H1 (cell line): ENCODE measurements at regions not wholly inside any gene's neighbourhood (a gene's known extent, or its start where the extent isn't known, plus 50 kb on each side); places are given as distances from the start of the nearest gene placed in this dataset.

Source experiments
- CTCF ChIA-PET: fragments of 300-600 bp; sonication (Branson Sonifier 250); formaldehyde crosslinking; loops from one replicate; lab custom pipeline; 2021; ENCODE audit not compliant: partially characterized antibody; lab: Charles Lee
- POLR2A ChIA-PET: fragments of 300-600 bp; sonication (Branson Sonifier 250); formaldehyde crosslinking; loops from one replicate; lab custom pipeline; 2021; ENCODE audit warnings: inconsistent platforms; ENCODE audit not compliant: partially characterized antibody; lab: Charles Lee
- DNase-seq, 2 experiments: peaks; one replicate each; pipeline versions ENCODE4 v3.0.0 to v3.0.0-alpha.2; 2010 to 2022; ENCODE audit warnings: low spot score in 2 of 2, low read depth in 1 of 2, mixed read lengths in 1 of 2
- FAIRE-seq: peaks from 2 replicates; lab custom pipeline; 2011; peaks lifted over from hg19 to GRCh38; lab: Jason Lieb, UNC
- H2AFZ ChIP-seq: 2 replicates; pipeline ENCODE4 v1.8.1; 2012; ENCODE audit warnings: low read length, inconsistent platforms
- H2AK5ac ChIP-seq: 2 replicates; pipeline ENCODE4 v1.6.1; 2013; ENCODE audit warnings: low read depth, low read length
- H2BK120ac ChIP-seq: replicated peaks from 2 replicates; pipeline ENCODE3; 2013; ENCODE audit warnings: low read depth, low read length, inconsistent platforms
- H2BK12ac ChIP-seq: 2 replicates; pipeline ENCODE4 v1.6.1; 2013; ENCODE audit warnings: low read depth, low read length
- H2BK15ac ChIP-seq: 2 replicates; pipeline ENCODE4 v1.6.1; 2013; ENCODE audit warnings: low read length
- H2BK20ac ChIP-seq: 2 replicates; pipeline ENCODE4 v1.6.1; 2013; ENCODE audit warnings: low read length
- H2BK5ac ChIP-seq: 2 replicates; pipeline ENCODE4 v1.6.1; 2013; ENCODE audit warnings: low read depth, low read length
- H3K14ac ChIP-seq: 2 replicates; pipeline ENCODE4 v1.6.1; 2013; ENCODE audit warnings: inconsistent platforms; ENCODE audit not compliant: insufficient read length
- H3K18ac ChIP-seq: 2 replicates; pipeline ENCODE4 v1.6.1; 2013; ENCODE audit warnings: low read length; ENCODE audit errors: extremely low read depth
- H3K23ac ChIP-seq: 2 replicates; pipeline ENCODE4 v1.6.1; 2013; ENCODE audit warnings: inconsistent platforms; ENCODE audit not compliant: insufficient read length
- H3K23me2 ChIP-seq: 2 replicates; pipeline ENCODE4 v1.6.1; 2013; ENCODE audit warnings: low read depth, low read length
- H3K27ac ChIP-seq: 2 replicates; pipeline ENCODE4 v1.6.1; 2011; ENCODE audit warnings: low read depth, low read length, inconsistent platforms
- H3K27me3 ChIP-seq, 4 experiments: replicated peaks in 1 of 4; 1 replicate in 1 of 4; 2 replicates in 3 of 4; pipeline versions ENCODE4 v1.6.1 to v1.8.1; 2011 to 2013; ENCODE audit warnings: low read length in 3 of 4, mild to moderate bottlenecking in 3 of 4, inconsistent platforms in 2 of 4, mixed read lengths in 2 of 4, moderate library complexity in 1 of 4; ENCODE audit not compliant: control insufficient read depth in 3 of 4, insufficient read depth in 3 of 4; ENCODE audit errors: extremely low read depth in 1 of 4
- H3K36me3 ChIP-seq, 4 experiments: 2 replicates each; pipeline versions ENCODE4 v1.6.1 to v1.8.1; 2011 to 2013; ENCODE audit warnings: mild to moderate bottlenecking in 4 of 4, low read length in 3 of 4, moderate library complexity in 2 of 4, control low read depth in 1 of 4, inconsistent platforms in 1 of 4; ENCODE audit not compliant: insufficient read depth in 4 of 4, control insufficient read depth in 2 of 4
- H3K4ac ChIP-seq: replicated peaks from 2 replicates; pipeline ENCODE3; 2013; ENCODE audit warnings: low read length, low read depth, mixed read lengths, inconsistent platforms; ENCODE audit not compliant: insufficient read length
- H3K4me1 ChIP-seq, 4 experiments: replicated peaks in 1 of 4; 1 replicate in 1 of 4; 2 replicates in 3 of 4; pipeline versions ENCODE4 v1.6.1 to v1.8.1; 2011 to 2013; ENCODE audit warnings: low read length in 3 of 4, inconsistent platforms in 2 of 4, mixed read lengths in 1 of 4; ENCODE audit not compliant: insufficient read depth in 4 of 4, control insufficient read depth in 3 of 4
- H3K4me2 ChIP-seq, 2 experiments: 2 replicates each; pipeline versions ENCODE4 v1.6.1 to v1.8.1; 2011 to 2013; ENCODE audit warnings: low read depth in 2 of 2, low read length in 2 of 2, control low read depth in 1 of 2, inconsistent platforms in 1 of 2, mild to moderate bottlenecking in 1 of 2; ENCODE audit not compliant: insufficient read depth in 1 of 2
- H3K4me3 ChIP-seq, 4 experiments: fragments of 200-600, 300-600 bp in 1 of 4; sonication (generic), shearing (Covaris generic), sonication (Bioruptor Twin) in 1 of 4; 2 replicates each; pipeline versions ENCODE4 v1.5.1 to v1.8.1; 2011 to 2016; ENCODE audit warnings: low read length in 4 of 4, low read depth in 3 of 4, control low read depth in 2 of 4, inconsistent platforms in 2 of 4, mild to moderate bottlenecking in 2 of 4, mixed read lengths in 1 of 4, moderate library complexity in 1 of 4; ENCODE audit not compliant: insufficient read depth in 2 of 4; ENCODE audit errors: extremely low read depth in 1 of 4
- H3K56ac ChIP-seq: replicated peaks from 2 replicates; pipeline ENCODE3; 2013; ENCODE audit warnings: low read depth, mild to moderate bottlenecking, mixed read lengths, low read length, inconsistent platforms; ENCODE audit not compliant: insufficient read length
- H3K79me1 ChIP-seq: 2 replicates; pipeline ENCODE4 v1.6.1; 2013; ENCODE audit warnings: low read depth, low read length, control low read depth
- H3K79me2 ChIP-seq, 2 experiments: 2 replicates each; pipeline versions ENCODE4 v1.6.1 to v1.8.1; 2012 to 2013; ENCODE audit warnings: low read length in 2 of 2, mild to moderate bottlenecking in 2 of 2, inconsistent platforms in 1 of 2; ENCODE audit not compliant: insufficient read depth in 2 of 2, control insufficient read depth in 1 of 2
- H3K9ac ChIP-seq, 4 experiments: replicated peaks in 1 of 4; 1 replicate in 1 of 4; 2 replicates in 3 of 4; pipeline versions ENCODE4 v1.6.1 to v1.8.1; 2011 to 2013; ENCODE audit warnings: low read depth in 3 of 4, low read length in 3 of 4, control low read depth in 2 of 4, mild to moderate bottlenecking in 2 of 4, moderate library complexity in 2 of 4, inconsistent platforms in 1 of 4; ENCODE audit errors: extremely low read depth in 1 of 4
- H3K9me3 ChIP-seq, 2 experiments: 2 replicates each; pipeline versions ENCODE4 v1.6.1 to v1.8.1; 2012 to 2013; ENCODE audit warnings: mild to moderate bottlenecking in 2 of 2, moderate library complexity in 2 of 2, control low read depth in 1 of 2, inconsistent platforms in 1 of 2, low read depth in 1 of 2, low read length in 1 of 2, mixed read lengths in 1 of 2; ENCODE audit not compliant: insufficient read depth in 2 of 2
- H4K20me1 ChIP-seq, 2 experiments: replicated peaks in 1 of 2; 2 replicates each; pipeline versions ENCODE3 to v1.8.1; 2011 to 2013; ENCODE audit warnings: inconsistent platforms in 2 of 2, low read length in 2 of 2, mild to moderate bottlenecking in 1 of 2; ENCODE audit not compliant: insufficient read depth in 2 of 2, control insufficient read depth in 1 of 2
- H4K5ac ChIP-seq: 2 replicates; pipeline ENCODE4 v1.6.1; 2013; ENCODE audit warnings: low read length, low read depth, mixed read lengths, inconsistent platforms; ENCODE audit not compliant: insufficient read length
- H4K8ac ChIP-seq: 2 replicates; pipeline ENCODE4 v1.8.0; 2013; ENCODE audit warnings: mild to moderate bottlenecking, moderate library complexity, low read length, inconsistent platforms; ENCODE audit not compliant: insufficient read depth; ENCODE audit errors: extremely low read depth
- H4K91ac ChIP-seq: replicated peaks from 2 replicates; pipeline ENCODE3; 2013; ENCODE audit warnings: low read length, mixed read lengths, inconsistent platforms; ENCODE audit not compliant: insufficient read length
- KDM1A ChIP-seq: fragments of 200-600, 300-600 bp; sonication (generic); IDR thresholded peaks from 2 replicates; pipeline ENCODE4 v1.7.1; 2016; ENCODE audit warnings: mild to moderate bottlenecking, low read length, borderline replicate concordance
- NRF1 ChIP-seq: IDR thresholded peaks from 2 replicates; pipeline ENCODE4 v1.6.1; 2011; ENCODE audit warnings: mild to moderate bottlenecking, low read depth, low read length, improper control_type of control experiment
- WGBS, 2 experiments: shearing (Covaris generic) in 1 of 2; methylation state at CpG; one replicate each; pipeline versions ENCODE4 v1.1.6 to v1.1.7; 2013 to 2015; ENCODE audit warnings: low lambda C conversion rate in 2 of 2, mixed read lengths in 2 of 2, inconsistent platforms in 1 of 2, low coverage in 1 of 2, missing lambda C conversion rate in 1 of 2; ENCODE audit not compliant: insufficient replicate concordance in 2 of 2, insufficient coverage in 1 of 2, insufficient read length in 1 of 2; ENCODE audit errors: extremely low coverage in 1 of 2, missing lambda C conversion rate in 1 of 2; 5-methylcytosine and 5-hydroxymethylcytosine counted together

DNA sequence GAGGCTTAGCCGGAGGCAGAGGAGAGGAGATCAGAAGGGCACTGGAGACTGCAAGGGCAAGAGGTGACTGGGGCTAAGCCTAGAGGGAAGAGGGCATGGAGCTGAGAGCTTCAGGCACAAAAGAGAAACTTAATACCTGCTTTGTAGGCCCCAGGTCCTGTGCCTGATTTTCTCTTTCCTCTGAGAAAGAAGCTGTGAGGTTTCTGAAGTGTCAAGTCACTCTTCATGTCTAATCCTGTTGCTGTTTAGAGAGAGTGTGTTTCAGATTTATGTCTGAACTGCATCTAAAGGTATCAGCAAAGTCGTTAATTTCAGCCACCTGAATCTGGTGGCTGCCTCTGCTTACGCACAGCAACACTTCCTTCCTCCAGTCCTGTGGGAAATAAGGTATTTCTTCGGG, 106.9 kb upstream of the RNU6-1 start:
- Histone ChIP-seq H3K9me3 (no peaks in the 10 kb centered on the region), H3K79me2 (no peaks in the 10 kb centered on the region), H3K4me1 (peaks cover 6 to 12% (median 8%) of the 10 kb centered on the region in 4 experiments; a peak in 4 of 7 replicates), H3K4me2 (0 out of 4 replicates have a peak overlapping the region, but pooled peaks have one; percentile 8 to 19), H2BK15ac (peak overlapping the region; percentile 84; the same call in 1 of the 2 replicates), H3K18ac (peak overlapping the region; percentile 48; the same call in 1 of the 2 replicates), H2BK5ac (peak overlapping the region; percentile 16; the same call in 1 of the 2 replicates), H3K9ac (peak overlapping the region in 2 of 4 experiments; percentile 15 to 34; a peak in 3 of 7 replicates), H3K79me1 (no peaks in the 10 kb centered on the region), H2AK5ac (0 out of 2 replicates have a peak overlapping the region, but pooled peaks have one; percentile 0), H2BK20ac (peak overlapping the region; percentile 29), H3K27me3 (no peaks in the 10 kb centered on the region), H2BK120ac (peak overlapping the region; percentile 14), H4K20me1 (no peaks in the 10 kb centered on the region), H3K23ac (no peak overlapping the region), H3K23me2 (no peaks in the 10 kb centered on the region), H2BK12ac (peak overlapping the region; percentile 60; the same call in 1 of the 2 replicates), H3K14ac (no peak overlapping the region), H4K8ac (no peak overlapping the region; the same call in none of the 2 replicates), H3K4ac (peak overlapping the region; percentile 17), H2AFZ (peak overlapping the region; percentile 86), H3K56ac (no peak overlapping the region), H4K5ac (peak overlapping the region; percentile 30), H3K27ac (peak overlapping the region; percentile 25; the same call in 1 of the 2 replicates), H3K4me3 (no peak overlapping the region), H4K91ac (peak overlapping the region; percentile 61), H3K36me3 (no peaks in the 10 kb centered on the region)
- TF ChIP-seq NRF1 (no peak), KDM1A (0 out of 2 replicates have a peak, but pooled peaks have one; percentile 1)
- WGBS, 2 experiments, result 86% methylated on average over 4 of the region's 4 CpGs; no CpG with 5 or more reads in 1 of the 2 experiments
- ChIA-PET CTCF (interaction anchor here (1.7 kb wide), 1 partner anchor 83 kb away, joined by 9 read pairs; no protein-coding TSS in a partner anchor), POLR2A (interaction anchor here (0.6 to 1.6 kb wide), 2 partner anchors 15 to 25 kb away, joined by 3 to 5 read pairs; no protein-coding TSS in a partner anchor)
- DNase-seq, result no peak
- no peak for FAIRE-seq
